ENCODE measurements at regions not wholly inside any gene's neighbourhood (a gene's known extent, or its start where the extent isn't known, plus 50 kb on each side); places are given as distances from the start of the nearest gene placed in this dataset.
"Not testable (repeated sequence)": the region's sequence is repeated elsewhere in the genome, so short reads cannot be mapped to it uniquely, and the experiment has no call there.

GRCh38 chr4:66160606-66161005, 490.3 kb upstream of the EPHA5 start:
- DNase-seq (ENCODE audit: low spot score) = no peak

GRCh38 chr4:66157594-66157993, 487.3 kb upstream of the EPHA5 start:
- DNase-seq (ENCODE audit: low spot score) = no peak

- DNase-seq (ENCODE audit: low spot score) = no peak
These were observed 459.8 kb upstream of the EPHA5 start for GRCh38 chr4:66130042-66130441.

GRCh38 chr4:66123831-66124413, 453.6 kb upstream of the EPHA5 start:
- no peak for DNase-seq (ENCODE audit: low spot score)

- no peak for DNase-seq (ENCODE audit: low spot score)
These were observed 452.9 kb upstream of the EPHA5 start for GRCh38 chr4:66123190-66123589.

- not testable (repeated sequence) for DNase-seq (ENCODE audit: low spot score)
These were observed 444.9 kb upstream of the EPHA5 start for GRCh38 chr4:66115231-66115630.

GRCh38 chr4:66108898-66109297, 438.6 kb upstream of the EPHA5 start:
- no peak for DNase-seq (ENCODE audit: low spot score)

GRCh38 chr4:66097218-66097617, 426.9 kb upstream of the EPHA5 start:
- DNase-seq (ENCODE audit: low spot score) = no peak

GRCh38 chr4:66095065-66095464, 424.8 kb upstream of the EPHA5 start:
- DNase-seq (ENCODE audit: low spot score) = no peak

- no peak for DNase-seq (ENCODE audit: low spot score)
These were observed 423.8 kb upstream of the EPHA5 start for GRCh38 chr4:66094070-66094469.

GRCh38 chr4:66091786-66092185, 421.5 kb upstream of the EPHA5 start:
- no peak for DNase-seq (ENCODE audit: low spot score)

- DNase-seq (ENCODE audit: low spot score) = no peak
These were observed 403.7 kb upstream of the EPHA5 start for GRCh38 chr4:66073961-66074360.

GRCh38 chr4:66071911-66072310, 401.6 kb upstream of the EPHA5 start:
- no peak for DNase-seq (ENCODE audit: low spot score)

- no peak for DNase-seq (ENCODE audit: low spot score)
These were observed 392.6 kb upstream of the EPHA5 start for GRCh38 chr4:66062921-66063320.

GRCh38 chr4:66062044-66062443, 391.8 kb upstream of the EPHA5 start:
- no peak for DNase-seq (ENCODE audit: low spot score)

- no peak for DNase-seq (ENCODE audit: low spot score)
These were observed 389.3 kb upstream of the EPHA5 start for GRCh38 chr4:66059556-66059955.

GRCh38 chr4:66059136-66059535, 388.8 kb upstream of the EPHA5 start:
- no peak for DNase-seq (ENCODE audit: low spot score)

GRCh38 chr4:66055999-66056398, 385.7 kb upstream of the EPHA5 start:
- DNase-seq (ENCODE audit: low spot score) = no peak

GRCh38 chr4:66052426-66052825, 382.1 kb upstream of the EPHA5 start:
- DNase-seq (ENCODE audit: low spot score) = no peak

GRCh38 chr4:66048861-66049260, 378.6 kb upstream of the EPHA5 start:
- DNase-seq (ENCODE audit: low spot score) = no peak

- no peak for DNase-seq (ENCODE audit: low spot score)
These were observed 375.6 kb upstream of the EPHA5 start for GRCh38 chr4:66045913-66046312.

GRCh38 chr4:66035701-66036100, 365.4 kb upstream of the EPHA5 start:
- DNase-seq (ENCODE audit: low spot score) = no peak

- no peak for DNase-seq (ENCODE audit: low spot score)
These were observed 364.4 kb upstream of the EPHA5 start for GRCh38 chr4:66034671-66035070.

- DNase-seq (ENCODE audit: low spot score) = no peak
These were observed 364.0 kb upstream of the EPHA5 start for GRCh38 chr4:66034262-66034661.

- DNase-seq (ENCODE audit: low spot score) = no peak
These were observed 362.3 kb upstream of the EPHA5 start for GRCh38 chr4:66032571-66032970.

Data from CD4-positive, alpha-beta T cell treated with Interleukin-2 at 100 ng/mL for 4 hours (primary cell).